HG03064 (cell line): ENCODE measurements at regions not wholly inside any gene's neighbourhood (a gene's known extent, or its start where the extent isn't known, plus 50 kb on each side); places are given as distances from the start of the nearest gene placed in this dataset.

ENCODE experiments used
- ATAC-seq: cut with Tn5 transposase; IDR thresholded peaks from one replicate; pipeline ENCODE4 v1.9.1; 2021; ENCODE audit warnings: low read depth; ENCODE audit not compliant: unreplicated experiment

GRCh38 chr10:129136951-129137350, 330.1 kb upstream of the MGMT start:
- no peak for ATAC-seq

DNA sequence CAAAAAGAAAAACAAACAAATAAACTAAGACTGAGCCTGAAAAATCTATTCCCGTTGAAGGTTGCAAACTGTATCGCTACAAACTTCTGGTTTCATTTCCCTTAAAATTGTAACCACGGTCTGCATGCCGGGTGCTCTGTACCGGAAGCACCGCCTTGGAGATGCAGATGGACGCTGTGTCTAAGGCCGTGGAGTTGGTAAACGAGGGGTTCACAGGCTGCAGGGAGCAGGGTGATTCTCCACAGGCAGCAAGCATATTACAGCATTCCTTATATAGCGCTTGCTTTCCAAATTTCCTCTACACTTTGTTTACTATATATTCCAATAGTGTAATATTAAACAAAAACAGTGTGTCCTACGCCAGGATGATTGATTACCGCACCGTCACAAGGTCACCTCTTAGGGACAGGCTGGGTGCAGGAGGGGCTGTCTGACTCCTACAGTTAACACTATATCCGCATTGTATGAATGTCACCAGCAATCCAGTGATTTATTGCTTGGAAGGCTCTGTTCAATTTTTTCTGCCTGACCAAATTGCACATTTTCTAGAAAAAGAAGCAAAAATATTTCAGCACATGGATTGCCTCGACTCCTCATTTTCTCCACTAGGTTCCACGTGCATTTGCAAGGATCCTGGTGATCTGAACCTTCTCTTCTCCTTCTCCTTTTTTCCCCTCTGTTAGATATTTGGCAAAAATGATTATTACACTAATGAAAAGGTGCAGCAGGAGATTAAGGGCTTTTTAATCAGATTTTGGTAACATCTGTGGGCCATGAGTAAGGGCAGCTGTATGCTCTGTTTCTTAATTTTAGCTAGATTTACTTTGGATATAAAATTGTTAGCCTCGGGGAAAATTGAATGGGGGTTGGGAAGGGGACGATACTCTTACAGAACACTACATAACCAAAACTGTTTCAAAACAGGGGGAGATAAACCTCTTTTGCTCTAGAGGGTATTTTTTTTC, 325.8 kb upstream of the MGMT start:
- no peak for ATAC-seq

DNA sequence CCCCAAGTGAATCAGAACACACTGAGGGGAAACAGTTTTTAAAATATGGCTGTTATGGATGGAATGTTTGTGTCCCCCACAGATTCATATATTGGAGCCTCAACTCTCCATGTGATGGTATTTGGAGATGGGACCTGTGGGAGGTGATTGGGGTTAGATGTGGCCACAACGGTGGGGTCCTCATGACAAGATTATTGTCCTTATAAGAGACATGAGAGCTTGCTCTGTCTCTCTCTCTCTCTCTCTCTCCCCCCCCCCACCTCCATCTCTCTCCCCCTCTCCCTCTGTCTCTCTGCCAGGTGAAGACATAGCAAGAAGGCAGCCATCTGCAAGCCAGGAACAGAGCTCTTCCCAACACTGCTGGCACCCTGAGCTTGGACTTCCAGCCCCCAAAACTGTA, 315.8 kb upstream of the MGMT start:
- no peak for ATAC-seq

DNA sequence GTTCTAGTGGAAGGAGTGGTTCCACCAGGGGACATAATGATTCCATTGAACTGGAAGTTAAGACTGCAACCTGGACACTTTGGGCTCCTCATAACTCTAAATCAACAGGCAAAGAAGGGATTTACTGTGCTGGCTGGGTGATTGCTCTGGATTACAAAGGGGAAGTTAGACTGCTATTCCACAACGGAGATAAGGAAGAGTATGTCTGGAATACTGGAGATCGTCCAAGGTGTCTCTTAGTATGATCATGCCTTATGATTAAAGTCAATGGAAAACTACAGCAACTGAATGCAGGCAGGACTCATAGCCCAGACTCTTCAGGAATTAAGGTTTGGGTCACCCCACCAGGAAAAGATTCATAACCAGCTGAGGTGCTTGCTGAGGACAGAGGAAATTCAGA, 310.6 kb upstream of the MGMT start:
- ATAC-seq, result no peak

GRCh38 chr10:129157185-129157584, 309.9 kb upstream of the MGMT start:
- ATAC-seq, result no peak

GRCh38 chr10:129161150-129161549, 305.9 kb upstream of the MGMT start:
- no peak for ATAC-seq

DNA sequence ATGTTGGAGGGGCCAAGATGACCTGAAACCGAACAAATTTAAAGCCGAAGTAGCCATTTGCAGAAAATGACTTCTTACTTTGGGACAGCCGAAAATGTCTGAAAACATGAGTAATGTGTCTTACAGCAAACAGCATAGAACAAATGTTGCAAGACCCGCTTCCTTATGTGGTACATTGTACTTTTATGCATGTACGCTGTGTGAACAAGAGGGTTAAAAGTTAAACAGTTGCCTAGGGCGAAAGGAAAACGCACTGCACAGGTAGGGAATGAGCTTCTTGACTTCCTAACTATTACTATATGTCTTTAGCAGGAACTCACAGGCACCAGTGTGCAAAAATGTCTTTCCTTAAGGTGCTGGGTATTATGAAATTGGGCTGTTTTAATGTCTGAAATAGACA, 303.5 kb upstream of the MGMT start:
- no peak for ATAC-seq

DNA sequence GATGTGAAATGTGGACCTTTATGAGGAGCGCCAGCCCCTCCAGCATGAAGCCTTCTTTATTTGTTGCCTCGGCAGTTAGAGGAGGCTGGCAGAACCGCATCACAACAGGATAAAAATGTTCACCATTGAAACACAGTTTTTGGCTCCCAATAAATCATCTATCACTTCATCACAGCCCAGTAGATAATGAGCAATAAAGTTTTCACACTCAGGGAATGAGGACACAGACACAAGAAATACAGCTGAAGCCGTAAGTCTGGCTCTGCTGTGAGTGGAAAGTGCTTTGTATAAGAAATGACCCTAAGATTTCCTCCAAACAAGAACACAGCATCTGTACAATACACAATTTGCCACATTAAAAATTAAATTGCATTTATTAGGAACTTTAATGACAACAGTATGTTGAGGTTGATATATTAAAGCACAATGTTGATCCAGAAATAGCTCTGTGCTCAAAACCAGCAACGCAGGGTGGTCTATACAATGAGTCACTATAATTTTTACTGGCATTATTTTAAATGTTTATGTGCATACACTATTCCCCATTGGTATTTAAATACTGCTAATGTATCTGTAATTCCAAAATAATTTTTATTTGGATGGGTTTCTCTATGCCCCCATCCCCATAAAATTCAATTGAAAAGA, 301.8 kb upstream of the MGMT start:
- no peak for ATAC-seq

- ATAC-seq, result no peak
Observed at GRCh38 chr10:129165770-129166169, 301.3 kb upstream of the MGMT start.

DNA sequence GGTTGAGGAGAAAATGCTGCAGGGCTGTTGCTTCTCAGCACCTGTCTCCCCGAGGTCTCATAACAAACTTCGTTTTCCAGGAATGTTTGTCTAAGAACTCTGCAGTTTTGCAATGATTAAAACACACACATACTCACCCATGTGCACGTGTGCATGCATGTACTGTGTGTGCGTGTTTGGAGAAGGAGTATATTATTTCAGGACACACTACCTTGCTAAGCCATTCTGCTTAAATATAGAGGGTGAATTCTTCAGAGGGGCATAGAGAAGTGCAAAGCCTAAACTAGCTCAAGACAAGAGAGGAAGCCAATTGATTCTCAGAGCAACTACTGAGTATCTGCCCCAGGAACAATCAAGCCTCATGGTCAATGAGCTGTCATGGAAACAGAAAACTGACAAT, 298.4 kb upstream of the MGMT start:
- ATAC-seq, result no peak

- ATAC-seq, result no peak
Observed at GRCh38 chr10:129169115-129169514, 297.9 kb upstream of the MGMT start.

GRCh38 chr10:129170812-129171211, 296.2 kb upstream of the MGMT start:
- ATAC-seq, result no peak

DNA sequence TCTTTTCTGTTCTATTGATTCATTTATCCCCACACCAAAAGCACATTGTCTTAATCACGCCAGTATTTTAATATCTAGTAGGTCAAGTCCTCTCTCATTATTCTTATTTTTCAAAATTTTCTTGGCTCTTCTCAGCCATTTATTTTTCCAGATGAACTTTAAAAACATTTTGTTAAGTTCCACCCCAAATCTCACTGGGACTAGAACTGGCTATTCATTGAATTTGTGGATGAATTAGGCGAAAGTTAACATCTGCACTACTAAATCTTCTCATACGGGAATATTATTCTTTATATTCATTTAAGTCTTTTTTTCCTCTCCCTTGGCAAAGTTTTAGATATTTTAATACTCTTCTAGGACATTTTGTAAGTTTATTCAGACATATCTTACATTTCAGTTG, 295.2 kb upstream of the MGMT start:
- ATAC-seq, result no peak

GRCh38 chr10:129174232-129175014, 292.6 kb upstream of the MGMT start:
- no peak for ATAC-seq

GRCh38 chr10:129179245-129179971, 287.6 kb upstream of the MGMT start:
- ATAC-seq, result no peak

- ATAC-seq, result no peak
Observed at GRCh38 chr10:129179972-129180678, 286.9 kb upstream of the MGMT start.

GRCh38 chr10:129184196-129184595, 282.8 kb upstream of the MGMT start:
- no peak for ATAC-seq

- ATAC-seq, result no peak
Observed at GRCh38 chr10:129187331-129187730, 279.7 kb upstream of the MGMT start.

- ATAC-seq, result no peak
Observed at GRCh38 chr10:129191797-129192196, 275.2 kb upstream of the MGMT start.
